ENCODE measurements at regions not wholly inside any gene's neighbourhood (a gene's known extent, or its start where the extent isn't known, plus 50 kb on each side); places are given as distances from the start of the nearest gene placed in this dataset.

DNA sequence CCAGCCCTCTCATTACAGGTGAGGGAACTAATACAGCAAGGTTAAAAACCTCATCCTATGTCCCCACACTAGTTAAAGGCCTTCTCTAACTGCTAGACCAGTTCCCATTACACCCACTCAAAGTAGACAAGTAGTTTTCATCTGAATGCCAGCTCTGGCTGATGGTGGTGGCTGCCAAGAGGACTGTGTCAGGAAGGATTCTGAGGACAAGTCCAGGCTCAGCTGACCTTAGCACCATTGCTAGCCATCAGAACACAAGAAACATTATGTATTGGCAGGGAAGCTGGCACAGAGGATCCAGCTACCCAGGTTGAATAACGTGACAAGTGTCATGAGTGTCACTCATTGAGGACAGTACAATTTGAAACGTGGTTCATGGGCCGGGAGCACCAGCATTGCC lies 163.4 kb downstream of the HSD17B3 start:
- TF ChIP-seq TEAD4 (IDR thresholded peaks at IDR 0.05) = no peak
- TF ChIP-seq TCF12 (IDR thresholded peaks at IDR 0.05; ENCODE audit: low read depth) = no peak
- TF ChIP-seq CEBPB (IDR thresholded peaks at IDR 0.05) = no peak
- TF ChIP-seq YY1 (IDR thresholded peaks at IDR 0.05; ENCODE audit: low read depth) = no peak
- no peak for TF ChIP-seq FOXM1 (IDR thresholded peaks at IDR 0.05; ENCODE audit: borderline replicate concordance, low read depth)
- no peak for TF ChIP-seq EP300 (IDR thresholded peaks at IDR 0.05; ENCODE audit: borderline replicate concordance)
- TF ChIP-seq, protein P1, sequence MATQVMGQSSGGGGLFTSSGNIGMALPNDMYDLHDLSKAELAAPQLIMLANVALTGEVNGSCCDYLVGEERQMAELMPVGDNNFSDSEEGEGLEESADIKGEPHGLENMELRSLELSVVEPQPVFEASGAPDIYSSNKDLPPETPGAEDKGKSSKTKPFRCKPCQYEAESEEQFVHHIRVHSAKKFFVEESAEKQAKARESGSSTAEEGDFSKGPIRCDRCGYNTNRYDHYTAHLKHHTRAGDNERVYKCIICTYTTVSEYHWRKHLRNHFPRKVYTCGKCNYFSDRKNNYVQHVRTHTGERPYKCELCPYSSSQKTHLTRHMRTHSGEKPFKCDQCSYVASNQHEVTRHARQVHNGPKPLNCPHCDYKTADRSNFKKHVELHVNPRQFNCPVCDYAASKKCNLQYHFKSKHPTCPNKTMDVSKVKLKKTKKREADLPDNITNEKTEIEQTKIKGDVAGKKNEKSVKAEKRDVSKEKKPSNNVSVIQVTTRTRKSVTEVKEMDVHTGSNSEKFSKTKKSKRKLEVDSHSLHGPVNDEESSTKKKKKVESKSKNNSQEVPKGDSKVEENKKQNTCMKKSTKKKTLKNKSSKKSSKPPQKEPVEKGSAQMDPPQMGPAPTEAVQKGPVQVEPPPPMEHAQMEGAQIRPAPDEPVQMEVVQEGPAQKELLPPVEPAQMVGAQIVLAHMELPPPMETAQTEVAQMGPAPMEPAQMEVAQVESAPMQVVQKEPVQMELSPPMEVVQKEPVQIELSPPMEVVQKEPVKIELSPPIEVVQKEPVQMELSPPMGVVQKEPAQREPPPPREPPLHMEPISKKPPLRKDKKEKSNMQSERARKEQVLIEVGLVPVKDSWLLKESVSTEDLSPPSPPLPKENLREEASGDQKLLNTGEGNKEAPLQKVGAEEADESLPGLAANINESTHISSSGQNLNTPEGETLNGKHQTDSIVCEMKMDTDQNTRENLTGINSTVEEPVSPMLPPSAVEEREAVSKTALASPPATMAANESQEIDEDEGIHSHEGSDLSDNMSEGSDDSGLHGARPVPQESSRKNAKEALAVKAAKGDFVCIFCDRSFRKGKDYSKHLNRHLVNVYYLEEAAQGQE (IDR thresholded peaks at IDR 0.05; ENCODE audit: low read depth) = no peak
- TF ChIP-seq, protein P2, sequence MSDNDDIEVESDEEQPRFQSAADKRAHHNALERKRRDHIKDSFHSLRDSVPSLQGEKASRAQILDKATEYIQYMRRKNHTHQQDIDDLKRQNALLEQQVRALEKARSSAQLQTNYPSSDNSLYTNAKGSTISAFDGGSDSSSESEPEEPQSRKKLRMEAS (IDR thresholded peaks at IDR 0.05) = no peak
- no peak for TF ChIP-seq EGR1 (IDR thresholded peaks at IDR 0.05)
- no peak for TF ChIP-seq TAF1 (IDR thresholded peaks at IDR 0.05; ENCODE audit: low read depth)
- no peak for TF ChIP-seq CREB1 (IDR thresholded peaks at IDR 0.05; ENCODE audit: low read depth)
- TF ChIP-seq, protein P3, sequence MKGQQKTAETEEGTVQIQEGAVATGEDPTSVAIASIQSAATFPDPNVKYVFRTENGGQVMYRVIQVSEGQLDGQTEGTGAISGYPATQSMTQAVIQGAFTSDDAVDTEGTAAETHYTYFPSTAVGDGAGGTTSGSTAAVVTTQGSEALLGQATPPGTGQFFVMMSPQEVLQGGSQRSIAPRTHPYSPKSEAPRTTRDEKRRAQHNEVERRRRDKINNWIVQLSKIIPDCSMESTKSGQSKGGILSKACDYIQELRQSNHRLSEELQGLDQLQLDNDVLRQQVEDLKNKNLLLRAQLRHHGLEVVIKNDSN (IDR thresholded peaks at IDR 0.05) = no peak
- no peak for TF ChIP-seq RAD21 (IDR thresholded peaks at IDR 0.05; ENCODE audit: low read depth)

All from Ishikawa (cell line).